ENCODE measurements at regions not wholly inside any gene's neighbourhood (a gene's known extent, or its start where the extent isn't known, plus 50 kb on each side); places are given as distances from the start of the nearest gene placed in this dataset.
"Not testable (repeated sequence)": the region's sequence is repeated elsewhere in the genome, so short reads cannot be mapped to it uniquely, and the experiment has no call there.

DNA sequence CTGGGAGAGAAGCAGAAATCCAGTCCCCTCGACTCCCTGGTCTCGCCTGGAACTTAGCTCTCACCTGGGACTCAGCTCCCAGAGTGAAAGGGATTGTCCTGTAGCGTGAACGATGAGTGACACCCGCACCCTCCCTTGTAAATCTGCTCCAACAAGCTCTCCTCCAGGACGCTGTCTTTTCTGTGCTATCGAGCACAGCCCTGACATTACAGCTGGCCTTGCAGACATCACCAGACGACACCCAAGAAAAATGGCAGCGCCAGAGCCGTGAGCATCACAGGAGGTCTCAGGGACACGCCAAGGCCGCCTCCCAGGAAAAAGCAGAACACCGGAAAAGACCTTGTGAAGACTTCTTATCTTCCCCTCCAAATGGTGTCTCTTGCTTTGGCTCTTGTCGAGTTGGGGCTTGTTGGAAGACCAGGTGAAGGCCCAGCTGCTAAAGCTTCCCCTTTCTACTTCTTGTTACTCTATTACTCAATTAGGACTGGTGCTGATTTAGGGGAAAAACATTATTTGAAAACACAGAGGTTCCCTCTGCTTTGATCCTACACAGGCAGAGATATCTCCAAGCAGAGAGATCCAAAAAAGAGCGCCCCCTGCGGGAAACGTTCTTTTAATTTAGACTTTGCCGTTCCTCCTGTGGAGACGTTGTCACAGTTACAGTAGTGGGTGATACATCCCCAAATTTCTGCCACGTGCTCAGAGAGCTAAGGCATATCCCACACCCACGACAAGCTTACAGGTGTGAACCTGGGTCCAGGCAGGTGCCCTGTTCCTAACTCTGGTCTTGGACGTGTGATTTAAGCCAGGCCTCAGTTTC is 127.2 kb downstream of the ATP6V0E2 start:
- H3K4me3 ChIP-seq; in situ Hi-C loops (cut with MboI; ENCODE audit: low sequenced_read_pairs in 4 of 4); H3K4me1 ChIP-seq; ATAC-seq; H3K27me3 ChIP-seq; intact Hi-C loops (cut with DNase I; ENCODE audit: low total_unique reads); H3K9me3 ChIP-seq; H3K36me3 ChIP-seq; H3K27ac ChIP-seq; DNase-seq: not testable (repeated sequence)

DNA sequence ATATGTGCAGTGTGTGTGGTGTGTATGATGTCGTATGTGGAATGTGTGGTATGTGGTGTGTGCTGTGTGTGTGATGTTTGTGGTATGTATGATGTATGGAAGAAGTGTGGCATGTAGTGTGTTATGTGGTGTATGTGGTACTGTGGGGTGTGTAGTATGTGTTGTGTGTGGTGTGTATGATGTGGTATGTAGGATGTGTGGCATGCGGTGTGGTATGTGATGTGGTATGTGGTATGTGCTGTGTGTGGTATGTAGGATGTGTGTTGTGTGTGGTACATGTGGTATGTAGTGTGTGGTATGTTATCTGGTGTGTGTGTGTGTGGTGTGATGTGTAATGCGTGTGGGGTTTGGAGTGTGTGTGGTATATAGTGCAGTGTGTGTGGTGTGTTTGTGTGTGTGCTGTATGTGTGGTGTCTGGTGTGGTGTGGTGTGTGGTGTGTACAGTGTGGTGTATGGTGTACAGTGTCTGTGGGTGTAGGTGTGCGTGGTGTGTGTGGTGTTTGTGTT is 129.6 kb downstream of the ATP6V0E2 start:
- DNase-seq = no peak
- Histone ChIP-seq H3K9me3 (no peaks in the 10 kb centered on the region), H3K27me3 (peaks cover 0 to 4% (median 2%) of the 10 kb centered on the region in 3 donors), H3K36me3 (no peaks in the 10 kb centered on the region), H3K4me1 (no peaks in the 10 kb centered on the region), H3K4me3 (no peak overlapping the region), H3K27ac (no peak overlapping the region)
- intact Hi-C loops (cut with DNase I; ENCODE audit: low total_unique reads) = no loop called here
- no peak for ATAC-seq
- TF ChIP-seq POLR2A (IDR thresholded peaks at IDR 0.05) = no peak
- TF ChIP-seq, protein P1, sequence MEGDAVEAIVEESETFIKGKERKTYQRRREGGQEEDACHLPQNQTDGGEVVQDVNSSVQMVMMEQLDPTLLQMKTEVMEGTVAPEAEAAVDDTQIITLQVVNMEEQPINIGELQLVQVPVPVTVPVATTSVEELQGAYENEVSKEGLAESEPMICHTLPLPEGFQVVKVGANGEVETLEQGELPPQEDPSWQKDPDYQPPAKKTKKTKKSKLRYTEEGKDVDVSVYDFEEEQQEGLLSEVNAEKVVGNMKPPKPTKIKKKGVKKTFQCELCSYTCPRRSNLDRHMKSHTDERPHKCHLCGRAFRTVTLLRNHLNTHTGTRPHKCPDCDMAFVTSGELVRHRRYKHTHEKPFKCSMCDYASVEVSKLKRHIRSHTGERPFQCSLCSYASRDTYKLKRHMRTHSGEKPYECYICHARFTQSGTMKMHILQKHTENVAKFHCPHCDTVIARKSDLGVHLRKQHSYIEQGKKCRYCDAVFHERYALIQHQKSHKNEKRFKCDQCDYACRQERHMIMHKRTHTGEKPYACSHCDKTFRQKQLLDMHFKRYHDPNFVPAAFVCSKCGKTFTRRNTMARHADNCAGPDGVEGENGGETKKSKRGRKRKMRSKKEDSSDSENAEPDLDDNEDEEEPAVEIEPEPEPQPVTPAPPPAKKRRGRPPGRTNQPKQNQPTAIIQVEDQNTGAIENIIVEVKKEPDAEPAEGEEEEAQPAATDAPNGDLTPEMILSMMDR (IDR thresholded peaks at IDR 0.05 in 4 of 5, conservative IDR thresholded peaks at IDR 0.05 in 1 of 5) = no peak
- in situ Hi-C loops (cut with MboI; ENCODE audit: low sequenced_read_pairs in 4 of 4) = no loop called here

DNA sequence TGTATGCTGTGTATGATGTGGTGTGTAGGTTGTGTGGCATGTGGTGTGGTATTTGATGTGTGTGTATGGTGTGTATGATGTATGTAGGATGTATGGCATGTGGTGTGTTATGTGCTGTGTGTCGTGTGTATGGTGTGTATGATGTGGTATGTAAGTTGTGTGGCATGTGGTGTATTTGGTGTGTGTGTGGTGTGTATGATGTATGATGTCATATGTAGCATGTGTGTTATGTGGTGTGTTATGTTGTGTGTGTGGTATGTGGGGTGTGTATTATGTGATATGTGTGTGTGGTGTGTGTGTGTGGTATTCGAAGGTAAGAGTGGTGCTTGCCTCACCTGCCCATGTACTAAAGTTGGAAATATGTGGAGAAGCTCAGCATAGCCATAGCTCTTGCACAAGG is 130.2 kb downstream of the ATP6V0E2 start:
- intact Hi-C loops (cut with DNase I; ENCODE audit: low total_unique reads); H3K27me3 ChIP-seq; H3K9me3 ChIP-seq; H3K4me1 ChIP-seq; H3K4me3 ChIP-seq; in situ Hi-C loops (cut with MboI; ENCODE audit: low sequenced_read_pairs in 4 of 4); H3K36me3 ChIP-seq; H3K27ac ChIP-seq; ATAC-seq; DNase-seq: not testable (repeated sequence)

DNA sequence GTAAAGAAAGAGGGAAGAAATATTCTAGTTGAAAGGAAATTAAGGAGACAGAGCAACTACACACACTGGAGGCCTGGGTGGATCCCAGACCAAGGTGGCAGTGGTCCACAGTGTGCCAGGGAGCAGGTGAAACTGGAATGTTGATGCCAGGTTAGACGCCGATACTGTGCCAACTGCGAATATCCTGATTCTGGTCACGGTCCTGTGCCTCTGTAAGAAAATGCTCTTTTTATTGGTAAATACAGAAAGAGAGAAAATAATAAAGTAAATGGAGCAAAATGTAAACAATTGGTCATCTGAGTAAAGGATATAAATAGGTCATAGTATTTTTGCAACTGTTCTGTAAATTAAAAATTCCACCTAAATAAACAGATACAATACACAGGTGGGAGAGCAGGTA is 131.1 kb downstream of the ATP6V0E2 start:
- H3K9me3 ChIP-seq; H3K27ac ChIP-seq; DNase-seq; H3K27me3 ChIP-seq; ATAC-seq; H3K4me3 ChIP-seq; H3K4me1 ChIP-seq; intact Hi-C loops (cut with DNase I; ENCODE audit: low total_unique reads); in situ Hi-C loops (cut with MboI; ENCODE audit: low sequenced_read_pairs in 4 of 4); H3K36me3 ChIP-seq: not testable (repeated sequence)

DNA sequence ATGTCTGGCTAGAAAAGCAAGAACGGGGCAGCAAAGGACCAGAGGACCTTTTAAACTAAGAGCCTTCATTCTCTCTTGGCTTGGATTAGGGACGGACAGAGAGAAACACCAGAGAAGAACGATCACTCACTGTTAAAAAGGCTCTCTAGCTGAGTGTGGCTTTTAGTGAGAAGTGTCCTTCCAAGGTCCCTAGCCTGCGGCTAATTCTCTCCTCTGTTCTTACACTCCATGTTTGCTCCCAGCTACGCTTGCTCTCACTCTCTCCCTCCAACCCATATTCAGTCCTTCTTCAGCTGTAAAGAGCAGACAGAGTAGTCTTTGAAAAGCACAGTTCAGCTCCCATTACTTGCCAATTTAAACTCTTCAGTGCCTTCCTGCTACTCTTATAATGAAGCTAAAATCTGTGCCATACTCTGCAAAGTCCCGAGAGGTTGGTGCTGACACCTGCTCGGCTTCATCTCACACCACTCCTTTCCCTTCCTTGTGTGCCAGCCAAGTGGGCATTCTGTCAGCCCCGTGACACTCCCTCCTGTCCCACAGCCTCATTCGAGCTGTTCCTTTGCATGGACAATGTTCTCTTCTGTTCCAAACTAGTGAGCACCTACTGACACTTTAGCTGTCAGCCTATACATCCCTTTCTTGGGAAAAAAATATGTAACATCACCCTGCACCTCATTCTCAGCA is 136.0 kb downstream of the ATP6V0E2 start:
- H3K27ac ChIP-seq; in situ Hi-C loops (cut with MboI; ENCODE audit: low sequenced_read_pairs in 4 of 4): not testable (repeated sequence)

DNA sequence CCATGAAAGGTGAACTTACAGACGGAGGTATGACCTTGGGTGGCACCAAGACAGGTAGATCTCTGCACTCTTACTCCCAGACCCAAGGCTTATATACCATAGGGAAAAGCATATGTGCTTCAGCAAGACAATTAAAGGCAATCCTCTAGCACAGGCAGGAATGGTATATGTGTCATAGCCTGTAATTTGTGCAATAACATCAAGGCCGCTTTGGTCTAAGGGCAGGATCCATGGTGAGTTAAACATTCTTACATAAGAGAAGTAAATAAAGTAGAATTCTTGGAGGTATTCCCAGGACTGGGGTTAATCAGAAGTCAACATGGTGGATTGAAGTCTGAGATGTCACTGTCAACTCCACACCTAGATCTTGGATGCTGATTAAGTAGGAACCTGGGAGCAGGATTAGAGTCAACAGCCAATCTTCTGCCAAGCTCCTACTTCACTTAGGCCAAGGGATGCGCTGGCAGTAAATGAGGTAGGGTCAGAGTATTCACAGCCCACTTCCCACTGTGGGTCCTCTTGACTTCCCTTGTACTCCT is 143.0 kb downstream of the ATP6V0E2 start:
- H3K4me3 ChIP-seq; H3K9me3 ChIP-seq; H3K36me3 ChIP-seq; intact Hi-C loops (cut with DNase I; ENCODE audit: low total_unique reads); H3K27ac ChIP-seq; H3K27me3 ChIP-seq; in situ Hi-C loops (cut with MboI; ENCODE audit: low sequenced_read_pairs in 4 of 4); ATAC-seq; H3K4me1 ChIP-seq; DNase-seq: not testable (repeated sequence)

More for the DNA sequence above, 136.0 kb downstream of the ATP6V0E2 start:
- H3K9me3 ChIP-seq; ATAC-seq; H3K4me3 ChIP-seq; intact Hi-C loops (cut with DNase I; ENCODE audit: low total_unique reads); H3K4me1 ChIP-seq; H3K36me3 ChIP-seq; H3K27me3 ChIP-seq; DNase-seq: not testable (repeated sequence)

DNA sequence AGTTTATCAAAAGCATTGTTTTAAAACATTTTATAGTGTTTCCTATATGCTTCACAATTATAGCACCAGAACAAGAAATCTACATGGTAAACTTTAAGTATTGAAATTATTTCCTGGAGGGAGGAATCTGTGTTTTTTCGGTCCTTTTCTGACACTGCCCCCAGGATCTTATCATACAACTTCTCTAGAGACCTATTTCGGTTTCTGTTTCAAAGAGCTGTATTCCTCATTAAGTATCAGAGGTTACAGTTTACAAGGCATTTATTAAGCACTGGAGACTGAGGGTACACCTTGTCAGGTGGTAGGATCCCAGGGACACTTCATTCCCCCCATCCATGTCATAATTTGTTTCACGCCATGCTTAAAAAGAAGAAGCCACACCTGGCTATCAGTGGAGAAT is 146.4 kb downstream of the ATP6V0E2 start:
- DNase-seq; H3K4me1 ChIP-seq; H3K36me3 ChIP-seq; intact Hi-C loops (cut with DNase I; ENCODE audit: low total_unique reads); in situ Hi-C loops (cut with MboI; ENCODE audit: low sequenced_read_pairs in 4 of 4); H3K4me3 ChIP-seq; H3K27ac ChIP-seq; H3K9me3 ChIP-seq; H3K27me3 ChIP-seq; ATAC-seq: not testable (repeated sequence)

DNA sequence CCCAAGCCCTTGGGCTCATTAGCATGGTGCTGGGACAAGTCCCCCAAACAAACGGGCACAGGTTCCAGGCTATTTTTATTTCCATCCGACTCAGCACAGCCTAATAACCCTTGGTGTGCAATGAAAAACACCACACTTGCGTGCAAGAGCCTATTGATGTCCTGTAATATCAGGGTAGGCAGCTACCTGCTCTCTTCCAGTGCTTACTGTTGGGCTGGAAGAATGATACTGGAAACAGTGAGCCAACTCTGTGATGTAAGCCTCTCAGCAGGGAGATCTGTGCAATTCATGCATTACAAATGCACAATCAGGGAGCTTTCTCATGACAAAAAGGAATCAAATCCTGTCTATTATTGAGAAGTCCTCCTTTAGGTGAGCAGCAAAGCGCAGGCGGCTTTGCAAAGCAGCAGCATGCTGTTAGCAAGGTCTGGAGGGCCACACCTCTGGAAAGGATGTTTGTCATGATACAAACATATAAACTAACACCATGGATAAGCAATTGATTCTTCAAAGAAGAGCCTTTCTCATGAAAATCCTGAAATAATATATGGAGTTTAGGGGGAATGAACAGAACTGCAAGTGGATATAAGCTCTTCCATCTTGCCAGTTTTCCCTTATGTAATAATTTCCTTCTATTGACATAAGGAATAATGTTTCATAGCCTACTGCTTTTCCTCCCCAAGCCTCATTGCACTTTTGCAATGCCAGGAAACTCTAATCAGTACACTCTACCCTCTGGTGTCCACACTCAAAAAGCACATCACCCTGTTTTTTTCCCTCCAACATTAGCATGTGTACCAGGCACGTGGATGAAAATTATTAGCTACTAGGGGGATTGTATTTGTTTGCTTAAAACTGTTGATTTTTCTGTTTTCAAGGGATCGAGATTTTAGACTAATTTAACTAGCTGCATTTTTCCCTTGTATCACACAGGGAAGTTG is 151.1 kb downstream of the ATP6V0E2 start:
- H3K9me3 ChIP-seq; H3K27me3 ChIP-seq; H3K4me1 ChIP-seq; H3K36me3 ChIP-seq; intact Hi-C loops (cut with DNase I; ENCODE audit: low total_unique reads); ATAC-seq; H3K27ac ChIP-seq; in situ Hi-C loops (cut with MboI; ENCODE audit: low sequenced_read_pairs in 4 of 4); H3K4me3 ChIP-seq; DNase-seq: not testable (repeated sequence)

DNA sequence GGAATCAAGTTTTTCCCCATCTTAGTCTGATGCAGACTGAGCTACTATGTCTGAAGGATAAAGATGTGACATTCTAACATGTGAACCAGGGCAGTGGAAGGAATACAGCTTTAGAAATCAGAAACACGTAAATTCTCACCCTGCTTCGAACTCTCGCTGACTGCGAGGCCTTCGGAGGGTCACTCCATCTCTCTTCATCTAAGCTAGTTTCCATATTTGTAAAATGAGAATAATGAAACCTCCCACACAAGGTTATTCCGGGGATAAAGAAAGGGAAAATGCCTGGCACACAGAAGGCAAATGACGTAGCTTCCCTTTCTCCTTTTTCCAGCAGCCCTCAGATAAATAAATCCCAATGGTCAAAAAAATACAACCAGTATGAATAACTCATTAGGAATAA is 152.0 kb downstream of the ATP6V0E2 start:
- ATAC-seq; in situ Hi-C loops (cut with MboI; ENCODE audit: low sequenced_read_pairs in 4 of 4); DNase-seq; H3K4me1 ChIP-seq; H3K36me3 ChIP-seq; H3K27ac ChIP-seq; H3K9me3 ChIP-seq; intact Hi-C loops (cut with DNase I; ENCODE audit: low total_unique reads); H3K4me3 ChIP-seq; H3K27me3 ChIP-seq: not testable (repeated sequence)
